HL-60 (cell line): ENCODE measurements at regions not wholly inside any gene's neighbourhood (a gene's known extent, or its start where the extent isn't known, plus 50 kb on each side); places are given as distances from the start of the nearest gene placed in this dataset.

Experiments used
- CTCF ChIP-seq: IDR thresholded peaks from one replicate; pipeline ENCODE4 v1.5.1; 2011; ENCODE audit warnings: low read length, control low read depth, inconsistent platforms; ENCODE audit not compliant: insufficient read depth
- POLR2AphosphoS5 ChIP-seq: IDR thresholded peaks from 2 replicates; pipeline ENCODE4 v1.6.1; 2012; ENCODE audit warnings: low read depth
- SPI1 ChIP-seq: IDR thresholded peaks from 2 replicates; pipeline ENCODE4 v1.6.1; 2012; ENCODE audit warnings: low read depth, mild to moderate bottlenecking, borderline replicate concordance
- TF ChIP-seq, protein P1 (sequence below): IDR thresholded peaks from 2 replicates; pipeline ENCODE4 v1.6.1; 2012; ENCODE audit warnings: low read depth; ENCODE audit not compliant: insufficient replicate concordance

DNA sequence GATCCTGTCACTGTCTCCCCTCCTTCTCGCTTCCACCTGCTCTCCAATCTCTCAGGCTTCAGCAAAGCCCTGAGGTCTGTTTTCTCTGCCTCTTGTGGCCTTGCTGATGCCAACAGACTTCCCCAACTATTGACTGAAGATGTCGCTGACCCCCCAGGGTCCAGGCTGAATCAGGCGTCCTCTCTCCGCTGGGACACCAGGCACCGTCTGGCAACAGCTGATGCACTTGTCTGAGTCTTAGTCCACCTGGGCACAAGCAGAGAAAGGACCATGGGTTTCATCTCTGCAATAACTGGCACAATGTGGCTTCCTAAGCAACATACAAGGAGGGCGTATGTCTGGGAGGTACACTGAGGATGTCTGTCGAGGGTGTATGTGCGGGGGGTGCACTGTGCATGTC lies 248.7 kb upstream of the MYT1L start:
- TF ChIP-seq CTCF (no peak), POLR2AphosphoS5 (no peak), SPI1 (no peak)
- TF ChIP-seq, protein P1, sequence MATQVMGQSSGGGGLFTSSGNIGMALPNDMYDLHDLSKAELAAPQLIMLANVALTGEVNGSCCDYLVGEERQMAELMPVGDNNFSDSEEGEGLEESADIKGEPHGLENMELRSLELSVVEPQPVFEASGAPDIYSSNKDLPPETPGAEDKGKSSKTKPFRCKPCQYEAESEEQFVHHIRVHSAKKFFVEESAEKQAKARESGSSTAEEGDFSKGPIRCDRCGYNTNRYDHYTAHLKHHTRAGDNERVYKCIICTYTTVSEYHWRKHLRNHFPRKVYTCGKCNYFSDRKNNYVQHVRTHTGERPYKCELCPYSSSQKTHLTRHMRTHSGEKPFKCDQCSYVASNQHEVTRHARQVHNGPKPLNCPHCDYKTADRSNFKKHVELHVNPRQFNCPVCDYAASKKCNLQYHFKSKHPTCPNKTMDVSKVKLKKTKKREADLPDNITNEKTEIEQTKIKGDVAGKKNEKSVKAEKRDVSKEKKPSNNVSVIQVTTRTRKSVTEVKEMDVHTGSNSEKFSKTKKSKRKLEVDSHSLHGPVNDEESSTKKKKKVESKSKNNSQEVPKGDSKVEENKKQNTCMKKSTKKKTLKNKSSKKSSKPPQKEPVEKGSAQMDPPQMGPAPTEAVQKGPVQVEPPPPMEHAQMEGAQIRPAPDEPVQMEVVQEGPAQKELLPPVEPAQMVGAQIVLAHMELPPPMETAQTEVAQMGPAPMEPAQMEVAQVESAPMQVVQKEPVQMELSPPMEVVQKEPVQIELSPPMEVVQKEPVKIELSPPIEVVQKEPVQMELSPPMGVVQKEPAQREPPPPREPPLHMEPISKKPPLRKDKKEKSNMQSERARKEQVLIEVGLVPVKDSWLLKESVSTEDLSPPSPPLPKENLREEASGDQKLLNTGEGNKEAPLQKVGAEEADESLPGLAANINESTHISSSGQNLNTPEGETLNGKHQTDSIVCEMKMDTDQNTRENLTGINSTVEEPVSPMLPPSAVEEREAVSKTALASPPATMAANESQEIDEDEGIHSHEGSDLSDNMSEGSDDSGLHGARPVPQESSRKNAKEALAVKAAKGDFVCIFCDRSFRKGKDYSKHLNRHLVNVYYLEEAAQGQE, result no peak
